DOHH2 (cell line): ENCODE measurements at regions not wholly inside any gene's neighbourhood (a gene's known extent, or its start where the extent isn't known, plus 50 kb on each side); places are given as distances from the start of the nearest gene placed in this dataset.

ENCODE experiments used
- EZH2phosphoT487 ChIP-seq: fragments of 200-600 bp; sonication (generic); IDR thresholded peaks from 2 replicates; pipeline ENCODE4 v1.6.1; 2017; ENCODE audit warnings: borderline replicate concordance, mild to moderate bottlenecking, antibody characterized with exemption, low read length, moderate library complexity, mixed read lengths
- TF ChIP-seq, protein P1 (sequence below): fragments of 200-600 bp; sonication (generic); IDR thresholded peaks from one replicate; pipeline ENCODE4 v1.5.1; 2014; ENCODE audit warnings: antibody characterized with exemption, mild to moderate bottlenecking, low read depth, low read length; ENCODE audit not compliant: poor library complexity, severe bottlenecking

DNA sequence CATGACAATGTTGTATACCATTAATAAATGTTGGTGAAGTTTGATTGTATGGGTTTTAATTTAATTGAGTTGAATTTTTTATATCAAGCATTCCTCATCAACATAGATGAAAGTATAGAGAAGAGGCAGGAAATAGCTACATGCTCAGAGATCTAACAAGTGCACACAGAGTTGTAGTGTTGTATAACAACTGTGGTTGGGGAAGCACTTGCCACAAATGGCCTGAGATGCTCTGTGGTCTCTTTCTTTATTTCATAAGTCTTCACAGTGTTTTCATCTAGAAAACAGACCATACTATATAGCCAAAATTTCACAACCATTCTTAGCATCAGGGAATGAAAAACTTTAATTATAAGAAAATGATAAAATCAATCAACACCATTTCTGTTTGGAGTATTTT is 682.6 kb upstream of the NECTIN3 start:
- TF ChIP-seq, protein P1, sequence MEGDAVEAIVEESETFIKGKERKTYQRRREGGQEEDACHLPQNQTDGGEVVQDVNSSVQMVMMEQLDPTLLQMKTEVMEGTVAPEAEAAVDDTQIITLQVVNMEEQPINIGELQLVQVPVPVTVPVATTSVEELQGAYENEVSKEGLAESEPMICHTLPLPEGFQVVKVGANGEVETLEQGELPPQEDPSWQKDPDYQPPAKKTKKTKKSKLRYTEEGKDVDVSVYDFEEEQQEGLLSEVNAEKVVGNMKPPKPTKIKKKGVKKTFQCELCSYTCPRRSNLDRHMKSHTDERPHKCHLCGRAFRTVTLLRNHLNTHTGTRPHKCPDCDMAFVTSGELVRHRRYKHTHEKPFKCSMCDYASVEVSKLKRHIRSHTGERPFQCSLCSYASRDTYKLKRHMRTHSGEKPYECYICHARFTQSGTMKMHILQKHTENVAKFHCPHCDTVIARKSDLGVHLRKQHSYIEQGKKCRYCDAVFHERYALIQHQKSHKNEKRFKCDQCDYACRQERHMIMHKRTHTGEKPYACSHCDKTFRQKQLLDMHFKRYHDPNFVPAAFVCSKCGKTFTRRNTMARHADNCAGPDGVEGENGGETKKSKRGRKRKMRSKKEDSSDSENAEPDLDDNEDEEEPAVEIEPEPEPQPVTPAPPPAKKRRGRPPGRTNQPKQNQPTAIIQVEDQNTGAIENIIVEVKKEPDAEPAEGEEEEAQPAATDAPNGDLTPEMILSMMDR: no peak
- TF ChIP-seq EZH2phosphoT487: no peak
